Lung microvascular endothelial cell (primary cell): ENCODE measurements at regions not wholly inside any gene's neighbourhood (a gene's known extent, or its start where the extent isn't known, plus 50 kb on each side); places are given as distances from the start of the nearest gene placed in this dataset.
"Not testable (repeated sequence)": the region's sequence is repeated elsewhere in the genome, so short reads cannot be mapped to it uniquely, and the experiment has no call there.

Experiments
- DNase-seq, 2 donors: peaks; one replicate each; pipeline versions ENCODE4 v3.0.0 to v3.0.0-alpha.2; 2010; ENCODE audit warnings: low read depth in 2 of 2

DNA sequence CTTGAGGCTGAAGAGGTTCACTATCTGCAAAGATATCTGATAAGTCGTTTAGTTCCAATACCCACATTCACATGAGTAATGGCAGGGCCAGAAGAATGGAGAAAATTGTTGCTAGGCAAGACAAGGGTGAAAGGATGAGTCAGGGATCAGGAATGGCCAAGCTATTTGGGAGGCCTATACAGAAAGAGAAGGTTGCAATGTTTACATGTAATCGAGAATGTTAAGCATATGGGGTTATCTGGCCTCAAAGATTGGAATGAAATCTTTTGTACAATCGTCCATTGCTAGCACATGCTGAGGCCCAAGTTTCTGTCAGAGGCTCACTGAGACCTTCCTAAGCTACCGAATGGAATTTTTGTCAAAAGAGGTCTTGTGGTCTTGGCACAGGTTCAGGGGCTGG, 299.9 kb upstream of the PLD5 start:
- no peak for DNase-seq

DNA sequence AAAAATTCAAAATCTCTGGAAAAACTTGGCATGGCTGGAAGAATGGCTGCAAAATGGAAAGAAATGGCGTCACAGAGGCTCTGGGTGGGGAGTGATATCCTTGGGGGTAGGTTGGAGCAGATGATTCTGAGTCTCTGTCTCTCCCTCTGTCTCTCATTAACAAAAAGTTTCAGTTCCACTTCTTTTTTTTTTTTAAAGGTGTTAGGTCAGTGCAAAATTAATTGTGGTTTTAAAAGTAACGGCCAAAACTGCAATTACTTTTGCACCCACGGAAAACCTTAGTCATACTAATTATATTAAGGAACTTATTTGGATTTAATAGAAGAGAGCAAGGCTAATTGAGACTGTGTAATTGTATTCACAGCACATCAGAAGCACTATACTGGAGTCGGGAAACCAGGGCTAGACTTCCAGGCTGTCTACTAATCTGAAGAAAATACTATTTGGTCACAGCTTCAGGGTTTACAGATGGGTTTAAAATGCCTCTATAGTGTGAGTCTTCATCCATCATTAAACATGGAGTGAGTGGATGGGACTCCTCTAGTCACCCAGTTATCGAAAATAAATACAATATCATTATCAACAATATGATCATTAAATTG, 289.1 kb upstream of the PLD5 start:
- no peak for DNase-seq

DNA sequence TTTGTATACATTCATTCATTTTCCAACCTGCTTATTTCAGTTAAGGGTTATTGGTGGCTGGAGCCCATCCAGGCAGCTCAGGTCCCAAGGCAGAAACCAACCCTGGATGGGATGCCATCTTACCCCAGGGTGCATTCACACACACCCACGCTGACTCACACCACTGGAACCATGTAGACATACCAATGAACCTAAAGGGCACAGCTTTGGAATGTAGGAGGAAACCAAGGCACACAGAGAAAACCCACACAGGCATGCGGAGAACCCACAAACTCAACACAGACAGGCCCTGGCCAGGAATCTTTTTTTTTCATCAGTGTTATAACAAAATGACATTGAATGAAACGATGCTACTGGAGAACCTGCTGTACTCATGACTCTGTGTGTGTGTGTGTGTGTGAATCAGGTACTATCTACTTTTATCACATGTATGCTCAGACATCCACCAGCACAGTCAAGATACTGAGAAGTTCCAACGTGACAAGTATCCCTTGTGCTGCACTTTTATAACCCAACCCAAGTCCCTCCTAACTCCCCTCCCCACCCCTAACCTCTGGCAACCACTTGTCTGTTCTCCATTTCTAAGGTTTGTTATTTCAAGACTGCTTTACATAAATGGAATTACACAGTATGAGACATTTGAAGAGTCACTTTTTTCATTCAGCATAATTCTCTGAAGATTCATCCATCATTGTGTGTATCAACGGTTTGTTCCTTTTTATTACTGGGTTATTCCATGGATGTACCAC, 286.8 kb upstream of the PLD5 start:
- DNase-seq: no peak

DNA sequence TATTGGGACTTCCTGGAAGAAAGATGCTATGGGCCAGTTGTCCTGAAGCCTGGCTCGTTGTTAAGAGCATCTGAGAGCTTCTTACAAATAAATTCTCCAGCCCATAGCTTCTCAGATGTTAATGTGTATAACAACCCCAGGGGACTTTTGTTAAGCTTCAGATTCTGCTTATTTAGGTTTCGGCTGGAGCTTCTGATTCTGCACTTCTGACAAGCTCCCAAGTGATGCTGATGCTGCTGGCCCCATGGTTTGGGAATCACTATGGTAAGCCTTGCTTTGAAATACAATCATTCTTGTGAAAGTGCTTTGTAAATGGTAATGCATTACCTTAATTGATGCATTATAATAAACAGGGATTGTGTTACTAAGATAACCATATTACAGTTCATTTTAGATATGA, 281.8 kb upstream of the PLD5 start:
- no peak for DNase-seq

DNA sequence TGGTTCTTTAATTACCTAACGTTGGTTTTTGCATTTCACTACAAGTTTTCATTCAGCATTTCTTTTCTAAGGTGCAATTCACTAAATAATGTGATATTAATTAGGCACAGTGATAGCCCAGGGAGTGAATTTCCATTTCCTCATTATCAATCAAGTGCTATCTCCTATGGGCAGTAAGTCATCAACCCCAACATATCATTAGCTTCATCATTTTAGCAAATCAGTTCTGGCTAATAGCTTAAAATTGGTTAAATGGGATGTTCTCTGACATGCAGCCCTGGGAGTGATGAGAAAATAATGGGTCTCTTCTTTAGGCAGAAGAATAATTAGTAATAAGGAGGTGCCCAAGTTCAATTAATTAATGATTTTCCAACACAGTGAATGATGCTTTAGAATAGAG, 280.9 kb upstream of the PLD5 start:
- DNase-seq: not testable (repeated sequence)

- DNase-seq: no peak
Measured at GRCh38 chr1:242802973-242803372, 278.5 kb upstream of the PLD5 start.

GRCh38 chr1:242800521-242800920, 276.0 kb upstream of the PLD5 start:
- DNase-seq: no peak

- no peak for DNase-seq
Measured at GRCh38 chr1:242797856-242798255, 273.4 kb upstream of the PLD5 start.

DNA sequence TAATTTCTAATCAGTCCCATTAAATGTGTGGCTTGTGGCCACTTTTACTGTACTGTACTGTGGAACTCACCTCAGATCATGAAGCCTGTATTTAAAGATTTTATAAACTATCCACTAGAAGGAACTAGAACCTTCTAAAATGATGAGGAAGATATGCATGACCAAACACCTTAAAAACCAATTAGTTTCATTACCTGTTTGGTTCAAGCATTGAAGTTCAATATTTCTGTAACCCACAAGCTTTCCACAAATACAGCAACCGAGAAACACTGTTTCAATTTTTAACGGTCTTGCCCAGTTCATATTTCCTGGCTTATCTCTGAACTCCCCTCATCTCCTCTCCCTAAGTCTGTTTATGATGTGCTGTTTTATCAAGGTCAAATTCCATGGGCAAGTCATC, 264.3 kb upstream of the PLD5 start:
- DNase-seq: no peak

GRCh38 chr1:242787968-242788367, 263.5 kb upstream of the PLD5 start:
- DNase-seq: no peak

DNA sequence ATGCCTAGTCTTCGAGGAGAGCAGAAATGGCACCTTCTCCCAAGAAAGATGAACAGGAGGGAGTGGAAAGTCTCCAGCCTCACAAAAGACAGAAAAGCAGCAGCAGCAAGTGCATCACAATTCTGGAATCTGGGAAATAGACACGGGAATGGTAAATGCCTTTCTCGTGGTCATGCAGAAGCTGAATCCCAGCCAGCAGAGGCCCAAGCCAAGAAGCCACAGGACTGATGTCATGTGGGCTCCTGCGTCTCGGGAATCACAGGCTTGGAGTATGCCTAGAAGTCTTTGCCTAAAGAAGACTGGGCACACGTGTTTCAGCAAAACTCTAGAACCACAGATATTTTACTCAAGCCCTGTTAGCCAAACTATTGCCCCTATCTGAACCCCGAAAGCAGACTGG, 260.3 kb upstream of the PLD5 start:
- no peak for DNase-seq

GRCh38 chr1:242784084-242784483, 259.6 kb upstream of the PLD5 start:
- DNase-seq: no peak

GRCh38 chr1:242774256-242774655, 249.8 kb upstream of the PLD5 start:
- no peak for DNase-seq

DNA sequence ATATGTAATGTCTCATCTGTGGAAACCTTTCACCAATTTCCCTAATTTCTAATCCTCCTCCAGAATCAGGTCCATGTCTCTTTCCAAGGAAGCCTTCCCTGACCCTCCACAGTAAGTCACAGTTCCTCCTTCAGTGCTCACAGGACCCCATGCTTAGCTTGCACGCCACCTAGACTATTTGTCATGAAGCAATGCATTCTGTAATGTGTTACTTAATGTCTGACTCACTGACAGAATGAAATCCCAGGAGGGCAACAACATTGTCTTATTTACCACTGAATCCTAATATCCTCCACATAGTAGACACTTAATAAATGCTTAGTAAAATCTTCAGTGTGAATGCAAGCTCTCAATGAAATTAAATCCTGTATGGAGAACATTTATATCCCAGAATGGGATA, 245.9 kb upstream of the PLD5 start:
- no peak for DNase-seq

GRCh38 chr1:242764161-242764560, 239.7 kb upstream of the PLD5 start:
- no peak for DNase-seq

GRCh38 chr1:242761556-242761955, 237.1 kb upstream of the PLD5 start:
- DNase-seq: no peak

DNA sequence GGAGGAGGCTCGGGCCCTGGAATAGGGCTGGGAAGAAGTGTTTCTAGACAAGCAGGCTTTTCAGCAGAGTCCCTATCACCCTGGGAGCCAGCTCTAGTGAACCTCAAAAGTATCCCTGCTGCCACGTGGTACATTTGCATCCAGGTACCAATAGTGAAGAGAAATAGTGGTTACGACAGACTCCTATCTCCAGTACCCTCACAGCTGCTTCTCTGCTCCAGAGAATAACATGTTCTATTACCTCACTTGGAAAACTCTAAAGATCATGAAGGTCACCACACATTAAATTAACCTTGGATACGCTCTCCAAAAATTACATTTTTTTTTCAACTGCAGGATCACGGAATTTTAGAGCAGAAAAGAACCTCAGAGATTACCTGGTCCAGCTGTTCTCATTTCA, 230.4 kb upstream of the PLD5 start:
- no peak for DNase-seq

DNA sequence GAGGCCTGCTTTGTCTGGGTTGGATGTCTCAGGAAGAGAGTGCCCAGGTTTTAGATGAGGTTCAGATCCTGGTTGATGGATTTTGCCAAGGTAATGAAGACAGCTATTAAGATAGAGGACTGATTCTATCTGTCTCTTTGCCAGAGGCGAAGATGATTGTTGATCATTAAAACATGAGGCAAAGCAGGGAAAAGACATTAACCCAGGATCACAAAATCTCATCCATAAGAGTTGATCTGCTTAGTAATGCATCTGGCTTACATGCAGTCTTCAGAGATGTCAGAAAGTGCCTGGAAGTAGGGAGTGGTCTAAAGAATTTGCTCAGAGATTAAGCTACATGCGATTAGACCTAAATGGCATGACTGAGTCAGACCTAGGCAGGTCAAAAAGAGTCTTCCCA, 229.6 kb upstream of the PLD5 start:
- no peak for DNase-seq

DNA sequence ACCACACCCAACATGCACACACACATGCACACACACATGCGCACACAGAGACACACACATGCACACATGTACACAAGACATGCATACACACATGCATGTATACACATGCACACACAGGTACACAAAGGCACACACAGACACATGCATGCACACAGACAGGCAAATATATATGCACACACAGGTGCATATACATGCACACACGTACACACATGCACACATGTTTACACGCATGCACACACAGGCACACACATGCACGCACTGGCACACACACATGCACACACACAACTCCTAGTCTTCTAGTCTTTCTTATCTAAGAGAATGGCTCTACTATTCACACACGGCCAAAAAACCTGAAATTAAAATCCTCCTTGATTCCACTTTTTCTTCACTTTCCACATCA, 222.7 kb upstream of the PLD5 start:
- no peak for DNase-seq

- no peak for DNase-seq
Measured at GRCh38 chr1:242745079-242745478, 220.6 kb upstream of the PLD5 start.

DNA sequence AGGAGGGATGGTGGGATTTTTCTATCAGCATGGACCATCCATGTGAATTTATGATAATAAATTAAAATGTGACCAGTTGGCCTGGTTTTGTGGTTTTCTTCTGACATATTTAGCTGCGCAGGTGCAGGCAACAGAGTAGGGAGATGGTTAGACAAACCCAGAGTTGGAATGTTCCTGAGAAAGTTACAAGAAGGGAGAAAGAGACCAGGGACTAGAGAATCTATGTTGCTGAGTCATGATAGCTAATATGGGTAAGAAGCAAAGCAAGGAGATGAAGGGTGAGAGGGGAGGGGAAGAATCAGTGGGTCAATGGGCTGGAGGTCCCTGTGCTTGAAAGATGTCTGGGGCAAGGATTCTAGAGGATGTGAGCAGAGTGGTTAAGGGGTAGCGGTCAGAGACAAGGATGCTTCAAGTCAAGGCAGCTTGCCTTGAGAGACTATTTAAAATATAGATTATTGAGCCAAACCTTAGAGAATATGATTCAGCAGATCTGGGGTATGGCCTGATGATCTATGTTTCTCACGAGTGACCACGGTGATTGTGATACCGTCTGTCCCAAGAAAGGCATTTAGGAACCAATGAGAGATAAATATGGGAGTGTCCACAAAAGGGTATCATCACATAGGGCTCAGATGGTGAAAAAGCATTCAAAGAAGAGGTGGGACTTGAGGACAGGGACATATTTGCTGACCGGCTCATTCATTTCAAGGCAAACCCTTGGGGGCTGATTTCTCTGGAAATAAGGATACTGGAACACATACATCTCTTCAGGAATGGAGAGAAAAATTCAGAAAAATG, 219.7 kb upstream of the PLD5 start:
- DNase-seq: no peak

GRCh38 chr1:242738702-242739645, 214.5 kb upstream of the PLD5 start:
- no peak for DNase-seq
